ENCODE measurements at regions not wholly inside any gene's neighbourhood (a gene's known extent, or its start where the extent isn't known, plus 50 kb on each side); places are given as distances from the start of the nearest gene placed in this dataset.
A peak's percentile ranks its signal among the peaks of the same experiment; 100 is the strongest.

GRCh38 chr2:41949883-41950665, 97.7 kb upstream of the PKDCC start:
- H3K36me3 Mint-ChIP-seq (ENCODE audit: low read depth), result no peaks in the 10 kb centered on the region
- H3K4me3 Mint-ChIP-seq, result no peak overlapping the region
- H3K27ac Mint-ChIP-seq, result no peak overlapping the region
- peaks cover 32% of the 10 kb centered on the region for H3K27me3 Mint-ChIP-seq
- intact Hi-C loops (cut with micrococcal nuclease), result no loop called here
- peaks cover 23% of the 10 kb centered on the region for H3K4me1 Mint-ChIP-seq (ENCODE audit: low read depth)
- H3K9me3 Mint-ChIP-seq, result no peaks in the 10 kb centered on the region

DNA sequence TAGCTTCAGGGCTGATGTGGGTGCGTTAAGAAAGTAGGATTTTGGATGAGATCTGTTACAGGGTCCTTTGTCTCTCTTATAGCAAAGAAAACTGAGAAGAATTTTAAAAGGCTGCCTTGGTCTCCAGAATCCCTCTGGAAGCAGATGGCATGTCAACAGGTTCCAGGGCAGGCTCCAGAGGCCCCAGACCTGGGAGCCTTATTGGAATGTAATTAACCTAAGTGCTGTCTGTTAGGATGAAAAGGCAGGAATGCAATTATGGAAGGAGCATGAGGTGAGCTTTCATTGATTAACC, 97.2 kb upstream of the PKDCC start:
- Mint-ChIP-seq H3K27me3 (peaks cover 32% of the 10 kb centered on the region), H3K4me3 (no peak overlapping the region), H3K27ac (no peak overlapping the region), H3K4me1 (ENCODE audit: low read depth) (peaks cover 29% of the 10 kb centered on the region), H3K36me3 (ENCODE audit: low read depth) (no peaks in the 10 kb centered on the region), H3K9me3 (no peaks in the 10 kb centered on the region)
- intact Hi-C loops (cut with micrococcal nuclease), result no loop called here

DNA sequence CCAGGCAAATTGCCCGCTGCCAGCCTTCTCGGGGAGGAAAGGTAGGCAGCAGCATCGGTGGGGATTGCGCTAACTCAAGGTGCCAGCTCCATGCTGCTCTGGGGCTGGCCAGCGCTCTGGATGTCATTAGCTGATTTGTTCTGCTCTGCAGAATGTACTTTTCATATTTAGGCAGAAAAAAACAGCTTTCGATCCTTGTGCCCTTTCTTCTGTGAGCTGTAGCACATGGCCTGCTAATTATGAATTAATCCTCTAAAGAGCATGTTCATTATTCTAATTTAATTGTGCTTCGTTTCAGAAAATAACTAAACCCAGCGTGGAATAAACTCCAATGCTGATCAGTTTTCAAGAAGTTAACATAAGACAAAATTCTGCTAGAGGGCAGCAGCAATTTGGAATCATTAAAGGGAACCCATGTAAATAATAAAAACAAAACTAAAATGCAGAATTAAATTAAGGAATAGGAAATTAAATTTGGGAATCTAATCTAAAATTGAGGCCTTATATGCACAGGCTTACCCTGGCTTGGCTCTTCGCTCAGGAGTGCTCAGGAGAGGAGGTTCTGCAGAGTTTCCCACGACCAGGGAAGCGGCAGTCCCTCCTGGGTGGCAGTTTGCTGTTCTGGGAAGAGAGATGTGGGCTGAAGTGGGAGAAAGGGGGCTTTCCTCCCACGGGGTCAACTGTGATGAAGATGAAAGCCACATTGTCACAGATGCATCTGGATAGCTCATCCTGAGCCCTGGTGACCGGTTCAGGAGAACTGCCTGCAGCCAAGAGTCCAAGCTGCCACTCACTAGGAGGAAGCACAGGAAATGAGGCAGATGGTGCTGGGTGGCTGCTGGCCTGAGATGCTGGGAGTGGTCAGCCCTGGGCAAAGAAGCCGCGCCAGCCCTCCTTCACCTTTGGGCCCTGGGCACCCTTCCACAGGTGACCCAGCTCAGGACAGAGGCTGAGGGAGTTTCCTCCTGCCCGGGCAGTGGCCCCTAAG, 93.2 kb upstream of the PKDCC start:
- H3K4me3 Mint-ChIP-seq, result no peak overlapping the region
- H3K27ac Mint-ChIP-seq, result no peak overlapping the region
- H3K36me3 Mint-ChIP-seq (ENCODE audit: low read depth), result no peaks in the 10 kb centered on the region

DNA sequence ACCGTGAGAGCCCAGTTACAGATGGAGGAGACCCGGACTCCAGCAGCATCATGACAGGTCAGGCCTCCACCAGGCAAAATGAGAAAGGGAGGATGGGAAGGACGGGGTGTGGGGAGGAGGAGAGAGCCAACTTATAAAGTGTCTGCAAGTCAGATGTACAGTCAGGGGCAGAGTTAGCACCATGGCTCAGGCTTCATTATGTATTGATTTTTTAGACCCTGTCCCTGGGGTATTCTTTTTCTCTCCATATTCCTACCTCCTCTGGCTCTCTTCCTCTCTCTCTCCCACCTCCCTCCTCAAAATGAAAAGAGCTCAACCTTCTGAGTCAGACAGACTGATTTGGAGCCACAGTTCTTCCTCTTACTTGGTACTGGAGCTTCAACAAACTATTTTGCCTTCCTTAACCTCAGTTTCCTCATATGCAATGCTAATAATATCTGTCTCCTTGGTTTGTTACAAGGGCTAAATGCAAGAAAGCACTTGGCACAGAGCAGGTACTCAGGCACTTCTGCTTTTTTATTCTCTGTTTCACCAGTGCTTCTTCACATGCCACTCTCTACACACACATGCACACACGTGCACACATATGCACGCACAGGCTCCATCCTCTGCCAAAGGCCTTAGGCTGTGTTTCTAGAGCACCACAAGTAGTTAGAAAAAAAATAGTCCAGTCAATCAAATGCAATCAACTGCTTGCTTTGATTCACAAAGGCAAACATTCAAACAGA, 92.3 kb upstream of the PKDCC start:
- Mint-ChIP-seq H3K27me3 (peaks cover 10% of the 10 kb centered on the region), H3K27ac (no peak overlapping the region), H3K36me3 (ENCODE audit: low read depth) (no peaks in the 10 kb centered on the region), H3K9me3 (no peaks in the 10 kb centered on the region), H3K4me3 (no peak overlapping the region), H3K4me1 (ENCODE audit: low read depth) (peaks cover 37% of the 10 kb centered on the region)
- intact Hi-C loops (cut with micrococcal nuclease), result no loop called here

More for the DNA sequence above, 93.2 kb upstream of the PKDCC start:
- Mint-ChIP-seq H3K9me3 (no peaks in the 10 kb centered on the region), H3K27me3 (peaks cover 7% of the 10 kb centered on the region), H3K4me1 (ENCODE audit: low read depth) (peaks cover 37% of the 10 kb centered on the region)
- intact Hi-C loops (cut with micrococcal nuclease), result no loop called here

DNA sequence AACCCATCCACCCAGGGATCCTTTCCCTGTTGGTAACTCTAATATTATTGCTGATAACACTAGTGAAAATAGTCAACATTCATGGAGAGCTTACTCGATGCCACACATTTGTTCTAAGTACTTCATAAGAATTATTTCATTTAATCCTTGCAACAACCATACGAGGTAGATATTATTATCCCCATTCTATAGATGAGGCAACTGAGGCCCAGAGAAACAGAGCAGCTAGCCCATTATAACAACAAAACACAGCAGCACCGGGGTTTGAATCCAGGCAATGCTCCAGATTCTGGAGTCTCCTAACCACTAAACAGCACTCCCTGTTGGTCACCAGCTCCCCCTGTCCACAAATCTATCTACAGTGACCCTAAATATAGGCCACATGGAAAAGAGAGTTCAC, 90.4 kb upstream of the PKDCC start:
- Mint-ChIP-seq H3K27me3 (peaks cover 15% of the 10 kb centered on the region), H3K9me3 (no peaks in the 10 kb centered on the region), H3K36me3 (ENCODE audit: low read depth) (no peaks in the 10 kb centered on the region), H3K4me3 (no peak overlapping the region), H3K4me1 (ENCODE audit: low read depth) (peaks cover 37% of the 10 kb centered on the region), H3K27ac (no peak overlapping the region)
- intact Hi-C loops (cut with micrococcal nuclease), result no loop called here

DNA sequence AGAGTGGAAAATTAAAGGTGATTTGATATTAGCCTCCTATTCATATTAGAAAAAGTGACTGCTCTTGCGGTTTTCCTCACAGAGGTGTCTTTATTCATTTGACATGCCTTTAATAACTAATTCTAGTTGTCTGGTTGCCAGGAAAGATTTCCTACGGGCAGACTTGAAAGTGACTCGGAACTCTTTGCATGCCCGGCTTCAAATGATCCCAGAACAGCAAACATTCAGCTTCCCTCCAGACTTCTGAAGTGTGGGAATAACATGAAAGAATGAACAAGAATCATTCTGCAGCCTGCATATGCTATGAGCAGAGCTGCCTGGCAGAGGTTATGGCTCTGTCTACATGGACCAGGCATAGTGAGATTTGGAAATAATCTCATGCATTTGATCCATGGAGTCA, 89.6 kb upstream of the PKDCC start:
- Mint-ChIP-seq H3K4me1 (ENCODE audit: low read depth) (peaks cover 30% of the 10 kb centered on the region), H3K4me3 (no peak overlapping the region), H3K27me3 (peaks cover 13% of the 10 kb centered on the region), H3K27ac (no peak overlapping the region), H3K9me3 (no peaks in the 10 kb centered on the region), H3K36me3 (ENCODE audit: low read depth) (no peaks in the 10 kb centered on the region)
- intact Hi-C loops (cut with micrococcal nuclease), result no loop called here

- no peak overlapping the region for H3K4me3 Mint-ChIP-seq
Observed at GRCh38 chr2:41958775-41959174, 89.0 kb upstream of the PKDCC start.

GRCh38 chr2:41959760-41960159, 88.1 kb upstream of the PKDCC start:
- Mint-ChIP-seq H3K9me3 (no peaks in the 10 kb centered on the region), H3K36me3 (ENCODE audit: low read depth) (no peaks in the 10 kb centered on the region), H3K4me1 (ENCODE audit: low read depth) (peaks cover 17% of the 10 kb centered on the region), H3K4me3 (no peak overlapping the region), H3K27me3 (peaks cover 19% of the 10 kb centered on the region), H3K27ac (no peak overlapping the region)
- intact Hi-C loops (cut with micrococcal nuclease), result no loop called here

More at GRCh38 chr2:41958775-41959174, 89.0 kb upstream of the PKDCC start:
- no peaks in the 10 kb centered on the region for H3K9me3 Mint-ChIP-seq
- intact Hi-C loops (cut with micrococcal nuclease), result no loop called here
- no peaks in the 10 kb centered on the region for H3K36me3 Mint-ChIP-seq (ENCODE audit: low read depth)
- peaks cover 25% of the 10 kb centered on the region for H3K4me1 Mint-ChIP-seq (ENCODE audit: low read depth)
- peaks cover 13% of the 10 kb centered on the region for H3K27me3 Mint-ChIP-seq
- H3K27ac Mint-ChIP-seq, result no peak overlapping the region

DNA sequence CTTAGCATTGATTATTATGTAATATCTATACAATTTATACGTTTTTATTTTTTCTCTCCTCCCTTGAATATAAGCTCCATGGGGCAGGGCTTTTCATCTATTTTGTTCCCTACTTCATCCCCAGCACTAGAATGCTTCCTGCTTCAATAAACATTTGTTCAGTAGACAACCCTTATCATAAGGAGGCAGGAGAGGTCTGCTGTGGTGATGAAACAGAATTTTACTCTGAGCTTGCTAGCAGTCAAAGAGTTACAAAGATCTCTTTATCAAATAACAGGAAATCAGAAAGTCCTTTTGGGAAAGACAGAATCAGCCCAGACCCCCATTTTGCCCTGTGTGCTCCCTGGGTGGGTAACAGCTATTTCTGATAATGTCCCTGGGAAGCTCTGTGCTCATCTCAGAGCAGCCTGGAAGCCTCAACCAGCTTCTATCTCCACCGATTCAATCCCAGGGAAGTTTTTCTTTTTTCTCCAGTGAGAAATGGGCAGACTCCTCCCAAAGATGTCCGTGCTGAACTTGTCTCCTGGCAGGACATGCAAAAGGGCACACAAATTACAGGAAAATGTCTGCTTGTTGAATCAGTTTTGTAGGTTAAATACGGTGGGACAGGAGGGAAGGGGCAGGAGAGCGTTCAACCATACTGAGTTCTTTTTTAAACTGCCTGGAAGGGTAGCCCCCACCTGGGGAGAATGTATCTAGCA, 84.7 kb upstream of the PKDCC start:
- intact Hi-C loops (cut with micrococcal nuclease), result no loop called here
- Mint-ChIP-seq H3K36me3 (ENCODE audit: low read depth) (no peaks in the 10 kb centered on the region), H3K27ac (no peak overlapping the region), H3K9me3 (no peaks in the 10 kb centered on the region), H3K4me3 (no peak overlapping the region), H3K4me1 (ENCODE audit: low read depth) (peaks cover 31% of the 10 kb centered on the region), H3K27me3 (peaks cover 28% of the 10 kb centered on the region)

GRCh38 chr2:41963661-41964525, 83.9 kb upstream of the PKDCC start:
- peaks cover 36% of the 10 kb centered on the region for H3K4me1 Mint-ChIP-seq (ENCODE audit: low read depth)
- H3K36me3 Mint-ChIP-seq (ENCODE audit: low read depth), result no peaks in the 10 kb centered on the region
- no peaks in the 10 kb centered on the region for H3K9me3 Mint-ChIP-seq
- intact Hi-C loops (cut with micrococcal nuclease), result no loop called here
- H3K4me3 Mint-ChIP-seq, result no peak overlapping the region
- H3K27ac Mint-ChIP-seq, result no peak overlapping the region
- H3K27me3 Mint-ChIP-seq, result peaks cover 28% of the 10 kb centered on the region

GRCh38 chr2:41965173-41965908, 82.5 kb upstream of the PKDCC start:
- peak overlapping the region; percentile 15 for H3K27ac Mint-ChIP-seq
- intact Hi-C loops (cut with micrococcal nuclease), result no loop called here
- H3K4me3 Mint-ChIP-seq, result no peak overlapping the region
- H3K4me1 Mint-ChIP-seq (ENCODE audit: low read depth), result peaks cover 36% of the 10 kb centered on the region
- no peaks in the 10 kb centered on the region for H3K9me3 Mint-ChIP-seq
- H3K36me3 Mint-ChIP-seq (ENCODE audit: low read depth), result no peaks in the 10 kb centered on the region
- peaks cover 25% of the 10 kb centered on the region for H3K27me3 Mint-ChIP-seq

- no peaks in the 10 kb centered on the region for H3K9me3 Mint-ChIP-seq
- H3K4me3 Mint-ChIP-seq, result no peak overlapping the region
- intact Hi-C loops (cut with micrococcal nuclease), result no loop called here
- H3K36me3 Mint-ChIP-seq (ENCODE audit: low read depth), result no peaks in the 10 kb centered on the region
- peaks cover 21% of the 10 kb centered on the region for H3K27me3 Mint-ChIP-seq
- peak overlapping the region; percentile 15 for H3K27ac Mint-ChIP-seq
- peaks cover 36% of the 10 kb centered on the region for H3K4me1 Mint-ChIP-seq (ENCODE audit: low read depth)
Observed at GRCh38 chr2:41965909-41966295, 81.9 kb upstream of the PKDCC start.
